HCT116 (cell line): ENCODE measurements at regions not wholly inside any gene's neighbourhood (a gene's known extent, or its start where the extent isn't known, plus 50 kb on each side); places are given as distances from the start of the nearest gene placed in this dataset.

Source experiments
- ATAC-seq: fragments of 200-7000 bp; cut with Tn5 transposase; 2 replicates; pipeline ENCODE4 v1.9.1; 2020; ENCODE audit warnings: mild to moderate bottlenecking, moderate library complexity
- BruUV-seq: library from RNA; stranded (reverse); fragments of 400-500 nt; replicated peaks from 2 replicates; lab custom pipeline; 2021; lab: Mats Ljungman, UMichigan
- CTCF ChIA-PET: fragments of 300-600 bp; sonication (Branson Sonifier 250); formaldehyde crosslinking; loops from one replicate; lab custom pipeline; 2021; ENCODE audit warnings: antibody characterized with exemption; lab: Charles Lee
- POLR2A ChIA-PET: fragments of 300-600, 350-600 bp; sonication (Branson Sonifier 250); formaldehyde crosslinking; loops from one replicate; lab custom pipeline; 2021; ENCODE audit warnings: antibody characterized with exemption; lab: Charles Lee
- RAD21 ChIA-PET, 2 experiments: fragments of 300-600 bp; sonication (Branson Sonifier 250); formaldehyde crosslinking; loops; one replicate each; lab custom pipeline; 2023; ENCODE audit warnings: low total read pairs in 2 of 2; ENCODE audit not compliant: uncharacterized antibody in 2 of 2, unreplicated experiment in 2 of 2, low non-redundant PET in 1 of 2; lab: Charles Lee
- DNase-seq: peaks from one replicate; pipeline ENCODE4 v3.0.0-alpha.2; 2010; ENCODE audit warnings: low read depth, low spot score
- H2AFZ ChIP-seq: fragments of 200-600 bp; shearing (Covaris generic), sonication (generic); 2 replicates; pipeline ENCODE4 v1.6.1; 2017; ENCODE audit warnings: low read depth, mixed run types, mixed read lengths, antibody characterized with exemption, low read length; ENCODE audit not compliant: poor library complexity, severe bottlenecking
- H3K27ac ChIP-seq: 2 replicates; pipeline ENCODE4 v1.5.1; 2012; ENCODE audit warnings: low read depth, low read length
- H3K27me3 ChIP-seq: fragments of 200-600 bp; sonication (generic); 2 replicates; pipeline ENCODE4 v1.6.1; 2016; ENCODE audit warnings: mixed run types, low read length, mixed read lengths; ENCODE audit not compliant: insufficient read depth
- H3K36me3 ChIP-seq, 2 experiments: fragments of 200-500 bp in 1 of 2; fragments of 200-600 bp in 1 of 2; sonication (Bioruptor generic) in 1 of 2; sonication (generic) in 1 of 2; 2 replicates each; pipeline versions ENCODE4 v1.5.1 to v1.6.1; 2014 to 2016; ENCODE audit warnings: low read length in 2 of 2, inconsistent platforms in 1 of 2, mixed read lengths in 1 of 2, mixed run types in 1 of 2; ENCODE audit not compliant: insufficient read depth in 2 of 2, control insufficient read depth in 1 of 2
- H3K4me1 ChIP-seq, 2 experiments: fragments of 200-600 bp in 1 of 2; sonication (generic) in 1 of 2; 2 replicates each; pipeline versions ENCODE4 v1.5.1 to v1.6.1; 2012 to 2017; ENCODE audit warnings: low read length in 2 of 2, inconsistent platforms in 1 of 2, mild to moderate bottlenecking in 1 of 2, mixed read lengths in 1 of 2, mixed run types in 1 of 2, moderate library complexity in 1 of 2; ENCODE audit not compliant: insufficient read depth in 2 of 2, control insufficient read depth in 1 of 2
- H3K4me2 ChIP-seq: fragments of 200-600 bp; sonication (generic); 2 replicates; pipeline ENCODE4 v1.6.1; 2017; ENCODE audit warnings: mixed run types, low read length, mixed read lengths
- H3K4me3 ChIP-seq, 2 experiments: fragments of 200-600 bp in 1 of 2; sonication (generic) in 1 of 2; replicated peaks in 1 of 2; 2 replicates each; pipeline ENCODE4 v1.5.1; 2011 to 2016; ENCODE audit warnings: low read length in 2 of 2, control low read depth in 1 of 2, low read depth in 1 of 2, mild to moderate bottlenecking in 1 of 2, mixed read lengths in 1 of 2, mixed run types in 1 of 2
- H3K79me2 ChIP-seq: fragments of 200-600 bp; sonication (generic); 2 replicates; pipeline ENCODE4 v1.6.1; 2017; ENCODE audit warnings: mild to moderate bottlenecking, mixed run types, low read length, moderate library complexity, mixed read lengths; ENCODE audit not compliant: insufficient read depth
- H3K9ac ChIP-seq: fragments of 200-600 bp; sonication (generic); 2 replicates; pipeline ENCODE4 v1.6.1; 2016; ENCODE audit warnings: low read length, mixed read lengths
- H3K9me2 ChIP-seq: fragments of 200-600 bp; sonication (generic), shearing (Covaris generic); 2 replicates; pipeline ENCODE4 v1.6.1; 2017; ENCODE audit warnings: mixed run types, mild to moderate bottlenecking, moderate library complexity; ENCODE audit not compliant: insufficient read depth
- H3K9me3 ChIP-seq, 2 experiments: fragments of 200-500 bp in 1 of 2; fragments of 200-600 bp in 1 of 2; sonication (Bioruptor generic) in 1 of 2; sonication (generic) in 1 of 2; 2 replicates each; pipeline ENCODE4 v1.6.1; 2014 to 2017; ENCODE audit warnings: low read length in 2 of 2, mixed read lengths in 2 of 2, inconsistent platforms in 1 of 2, low read depth in 1 of 2, mild to moderate bottlenecking in 1 of 2, mixed run types in 1 of 2, moderate library complexity in 1 of 2; ENCODE audit not compliant: control insufficient read depth in 1 of 2, insufficient read depth in 1 of 2
- H4K20me1 ChIP-seq: fragments of 200-600 bp; sonication (generic), shearing (Covaris generic); 2 replicates; pipeline ENCODE4 v1.6.1; 2017; ENCODE audit warnings: mixed run types, mild to moderate bottlenecking, moderate library complexity; ENCODE audit not compliant: insufficient read depth
- CEBPB ChIP-seq: IDR thresholded peaks from 2 replicates; pipeline ENCODE4 v1.6.1; 2012; ENCODE audit warnings: low read depth
- EGR1 ChIP-seq: IDR thresholded peaks from 2 replicates; pipeline ENCODE4 v1.6.1; 2012; ENCODE audit warnings: low read depth
- ELF1 ChIP-seq: IDR thresholded peaks from 2 replicates; pipeline ENCODE4 v1.6.1; 2012; ENCODE audit warnings: low read depth, borderline replicate concordance
- EZH2 ChIP-seq: fragments of 200-600 bp; sonication (generic); IDR thresholded peaks from 2 replicates; pipeline ENCODE4 v1.6.1; 2017; ENCODE audit warnings: antibody characterized with exemption, mixed run types
- EZH2phosphoT487 ChIP-seq: fragments of 200-600 bp; IDR thresholded peaks from 2 replicates; pipeline ENCODE4 v1.6.1; 2018; ENCODE audit warnings: antibody characterized with exemption, borderline replicate concordance
- FOSL1 ChIP-seq: IDR thresholded peaks from 2 replicates; pipeline ENCODE4 v1.6.1; 2012; ENCODE audit warnings: low read depth
- JUND ChIP-seq: IDR thresholded peaks from 2 replicates; pipeline ENCODE4 v1.6.1; 2012
- POLR2A ChIP-seq: IDR thresholded peaks from 2 replicates; pipeline ENCODE4 v1.7.0; 2011; ENCODE audit warnings: borderline replicate concordance; ENCODE audit not compliant: insufficient read depth, insufficient read length; ENCODE audit errors: extremely low read depth
- POLR2AphosphoS5 ChIP-seq: IDR thresholded peaks from 2 replicates; pipeline ENCODE4 v1.6.1; 2011; ENCODE audit warnings: mild to moderate bottlenecking, low read depth, low read length, moderate library complexity
- SIN3A ChIP-seq: IDR thresholded peaks from 2 replicates; pipeline ENCODE4 v1.6.1; 2012; ENCODE audit warnings: low read depth
- SP1 ChIP-seq: IDR thresholded peaks from 2 replicates; pipeline ENCODE4 v1.6.1; 2012; ENCODE audit warnings: low read depth
- SRF ChIP-seq: IDR thresholded peaks from 2 replicates; pipeline ENCODE4 v1.6.1; 2012; ENCODE audit warnings: low read depth
- TCF7L2 ChIP-seq: IDR thresholded peaks from 2 replicates; pipeline ENCODE4 v1.7.0; 2011; ENCODE audit warnings: borderline replicate concordance, inconsistent platforms; ENCODE audit not compliant: insufficient read depth, insufficient read length; ENCODE audit errors: extremely low read depth
- YY1 ChIP-seq: IDR thresholded peaks from 2 replicates; pipeline ENCODE4 v1.6.1; 2011; ENCODE audit warnings: low read length, low read depth, moderate library complexity, mild to moderate bottlenecking; ENCODE audit not compliant: insufficient replicate concordance; ENCODE audit errors: extremely low read depth
- ZFX ChIP-seq: fragments of 450-650 bp; IDR thresholded peaks from 2 replicates; pipeline ENCODE4 v1.6.1; 2017
- ZNF274 ChIP-seq: fragments of 200-500 bp; sonication (Bioruptor generic); IDR thresholded peaks from 2 replicates; pipeline ENCODE4 v1.6.1; 2014; ENCODE audit warnings: mild to moderate bottlenecking, low read depth, low read length, inconsistent platforms
- intact Hi-C: fragments of 100-400 bp; cut with micrococcal nuclease; formaldehyde crosslinking; loops from 2 replicates; pipeline ENCODE4 v1.10.0; 2022
- TF ChIP-seq, protein P1 (sequence below), 3 experiments: fragments of 200-600 bp in 1 of 3; sonication (generic) in 1 of 3; IDR thresholded peaks in 2 of 3; conservative IDR thresholded peaks in 1 of 3; 2 replicates each; pipeline ENCODE4 v1.5.1; 2012 to 2017; ENCODE audit warnings: low read depth in 2 of 3, low read length in 2 of 3, antibody characterized with exemption in 1 of 3, borderline replicate concordance in 1 of 3, control low read depth in 1 of 3, mild to moderate bottlenecking in 1 of 3, mixed read lengths in 1 of 3, mixed run types in 1 of 3, moderate library complexity in 1 of 3; ENCODE audit not compliant: insufficient read depth in 1 of 3
- TF ChIP-seq, protein P2 (sequence below): IDR thresholded peaks from 2 replicates; pipeline ENCODE4 v1.6.1; 2012
- TF ChIP-seq, protein P3 (sequence below): IDR thresholded peaks from 2 replicates; pipeline ENCODE4 v1.6.1; 2011; ENCODE audit warnings: mild to moderate bottlenecking, low read length, moderate library complexity; ENCODE audit not compliant: insufficient replicate concordance; ENCODE audit errors: extremely low read depth
- TF ChIP-seq, protein P4 (sequence below): IDR thresholded peaks from 2 replicates; pipeline ENCODE4 v1.6.1; 2012

DNA sequence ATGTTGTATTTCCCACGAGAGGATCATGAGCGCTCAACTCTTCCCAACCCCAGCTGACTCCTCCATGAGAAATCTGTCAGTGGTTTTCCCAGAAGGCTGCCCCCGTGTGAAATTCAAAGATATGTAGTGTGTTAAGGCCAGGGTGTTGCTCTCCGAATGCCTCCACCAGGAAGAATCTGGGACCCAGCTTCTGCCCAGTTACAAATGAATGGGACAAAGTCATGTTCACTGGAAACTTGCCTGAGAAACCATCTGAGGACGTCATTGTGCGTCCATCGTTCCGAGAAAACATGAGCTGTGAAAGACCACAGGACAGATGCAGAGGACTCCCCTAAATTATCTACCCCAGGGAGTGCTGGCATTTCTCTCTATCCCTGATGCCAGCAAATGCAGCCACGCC lies 86.0 kb downstream of the AIPL1 start:
- H3K27ac ChIP-seq: no peak overlapping the region
- peaks cover 54% of the 10 kb centered on the region for H3K27me3 ChIP-seq
- H3K4me3 ChIP-seq: no peak overlapping the region
- intact Hi-C loops: no loop called here
- no peaks in the 10 kb centered on the region for H3K79me2 ChIP-seq
- RAD21 ChIA-PET: no interaction called here
- no peak for DNase-seq
- no peaks in the 10 kb centered on the region for H3K4me1 ChIP-seq
- no peak for ATAC-seq
- H2AFZ ChIP-seq: no peak overlapping the region
- no peaks in the 10 kb centered on the region for H3K9me2 ChIP-seq
- BruUV-seq: no TSS peak
- TF ChIP-seq POLR2AphosphoS5 (no peak), ZNF274 (no peak), EGR1 (no peak), ZFX (no peak), FOSL1 (no peak), SIN3A (no peak), CEBPB (no peak), SRF (no peak), EZH2phosphoT487 (no peak), YY1 (no peak), SP1 (no peak), EZH2 (no peak), ELF1 (no peak), JUND (no peak), TCF7L2 (no peak), POLR2A (no peak)
- TF ChIP-seq, protein P1, sequence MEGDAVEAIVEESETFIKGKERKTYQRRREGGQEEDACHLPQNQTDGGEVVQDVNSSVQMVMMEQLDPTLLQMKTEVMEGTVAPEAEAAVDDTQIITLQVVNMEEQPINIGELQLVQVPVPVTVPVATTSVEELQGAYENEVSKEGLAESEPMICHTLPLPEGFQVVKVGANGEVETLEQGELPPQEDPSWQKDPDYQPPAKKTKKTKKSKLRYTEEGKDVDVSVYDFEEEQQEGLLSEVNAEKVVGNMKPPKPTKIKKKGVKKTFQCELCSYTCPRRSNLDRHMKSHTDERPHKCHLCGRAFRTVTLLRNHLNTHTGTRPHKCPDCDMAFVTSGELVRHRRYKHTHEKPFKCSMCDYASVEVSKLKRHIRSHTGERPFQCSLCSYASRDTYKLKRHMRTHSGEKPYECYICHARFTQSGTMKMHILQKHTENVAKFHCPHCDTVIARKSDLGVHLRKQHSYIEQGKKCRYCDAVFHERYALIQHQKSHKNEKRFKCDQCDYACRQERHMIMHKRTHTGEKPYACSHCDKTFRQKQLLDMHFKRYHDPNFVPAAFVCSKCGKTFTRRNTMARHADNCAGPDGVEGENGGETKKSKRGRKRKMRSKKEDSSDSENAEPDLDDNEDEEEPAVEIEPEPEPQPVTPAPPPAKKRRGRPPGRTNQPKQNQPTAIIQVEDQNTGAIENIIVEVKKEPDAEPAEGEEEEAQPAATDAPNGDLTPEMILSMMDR (IDR thresholded peaks at IDR 0.05 in 2 of 3, conservative IDR thresholded peaks at IDR 0.05 in 1 of 3; ENCODE audit: borderline replicate concordance in 1 of 3, insufficient read depth in 1 of 3, low read depth in 2 of 3, low read length in 2 of 3): no peak
- TF ChIP-seq, protein P2, sequence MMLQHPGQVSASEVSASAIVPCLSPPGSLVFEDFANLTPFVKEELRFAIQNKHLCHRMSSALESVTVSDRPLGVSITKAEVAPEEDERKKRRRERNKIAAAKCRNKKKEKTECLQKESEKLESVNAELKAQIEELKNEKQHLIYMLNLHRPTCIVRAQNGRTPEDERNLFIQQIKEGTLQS: no peak
- TF ChIP-seq, protein P3, sequence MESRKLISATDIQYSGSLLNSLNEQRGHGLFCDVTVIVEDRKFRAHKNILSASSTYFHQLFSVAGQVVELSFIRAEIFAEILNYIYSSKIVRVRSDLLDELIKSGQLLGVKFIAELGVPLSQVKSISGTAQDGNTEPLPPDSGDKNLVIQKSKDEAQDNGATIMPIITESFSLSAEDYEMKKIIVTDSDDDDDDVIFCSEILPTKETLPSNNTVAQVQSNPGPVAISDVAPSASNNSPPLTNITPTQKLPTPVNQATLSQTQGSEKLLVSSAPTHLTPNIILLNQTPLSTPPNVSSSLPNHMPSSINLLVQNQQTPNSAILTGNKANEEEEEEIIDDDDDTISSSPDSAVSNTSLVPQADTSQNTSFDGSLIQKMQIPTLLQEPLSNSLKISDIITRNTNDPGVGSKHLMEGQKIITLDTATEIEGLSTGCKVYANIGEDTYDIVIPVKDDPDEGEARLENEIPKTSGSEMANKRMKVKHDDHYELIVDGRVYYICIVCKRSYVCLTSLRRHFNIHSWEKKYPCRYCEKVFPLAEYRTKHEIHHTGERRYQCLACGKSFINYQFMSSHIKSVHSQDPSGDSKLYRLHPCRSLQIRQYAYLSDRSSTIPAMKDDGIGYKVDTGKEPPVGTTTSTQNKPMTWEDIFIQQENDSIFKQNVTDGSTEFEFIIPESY: no peak
- TF ChIP-seq, protein P4, sequence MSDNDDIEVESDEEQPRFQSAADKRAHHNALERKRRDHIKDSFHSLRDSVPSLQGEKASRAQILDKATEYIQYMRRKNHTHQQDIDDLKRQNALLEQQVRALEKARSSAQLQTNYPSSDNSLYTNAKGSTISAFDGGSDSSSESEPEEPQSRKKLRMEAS: no peak
- H4K20me1 ChIP-seq: no peaks in the 10 kb centered on the region
- CTCF ChIA-PET: no interaction called here
- no peak overlapping the region for H3K4me2 ChIP-seq
- H3K9me3 ChIP-seq: no peaks in the 10 kb centered on the region
- H3K36me3 ChIP-seq: no peaks in the 10 kb centered on the region
- H3K9ac ChIP-seq: no peak overlapping the region
- POLR2A ChIA-PET: no interaction called here
